ENCODE measurements at regions not wholly inside any gene's neighbourhood (a gene's known extent, or its start where the extent isn't known, plus 50 kb on each side); places are given as distances from the start of the nearest gene placed in this dataset.

DNA sequence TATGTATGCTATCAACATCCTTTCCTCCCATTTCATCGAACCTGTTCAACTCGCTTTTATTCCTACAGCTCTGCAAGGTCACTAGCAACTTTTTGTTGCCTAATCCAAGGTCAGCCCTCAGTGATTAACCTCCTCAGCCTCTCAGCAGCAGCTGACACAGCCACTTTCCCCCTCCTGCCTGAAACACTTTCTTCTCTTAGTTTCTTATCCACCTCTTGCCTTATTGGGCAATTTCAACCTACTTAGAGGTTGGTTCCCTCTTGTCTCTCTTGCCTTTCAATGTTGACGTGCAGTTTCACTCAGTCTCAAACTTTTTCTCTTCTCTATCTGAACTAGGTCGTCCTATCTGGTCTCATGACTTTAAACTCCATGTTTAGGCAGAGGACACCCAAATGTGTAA lies 156.3 kb downstream of the C1orf94 start:
- H3K4me3 ChIP-seq (ENCODE audit: low read depth, low read length): no peak overlapping the region
- no peak for DNase-seq (ENCODE audit: low read depth)
- TF ChIP-seq, protein P1, sequence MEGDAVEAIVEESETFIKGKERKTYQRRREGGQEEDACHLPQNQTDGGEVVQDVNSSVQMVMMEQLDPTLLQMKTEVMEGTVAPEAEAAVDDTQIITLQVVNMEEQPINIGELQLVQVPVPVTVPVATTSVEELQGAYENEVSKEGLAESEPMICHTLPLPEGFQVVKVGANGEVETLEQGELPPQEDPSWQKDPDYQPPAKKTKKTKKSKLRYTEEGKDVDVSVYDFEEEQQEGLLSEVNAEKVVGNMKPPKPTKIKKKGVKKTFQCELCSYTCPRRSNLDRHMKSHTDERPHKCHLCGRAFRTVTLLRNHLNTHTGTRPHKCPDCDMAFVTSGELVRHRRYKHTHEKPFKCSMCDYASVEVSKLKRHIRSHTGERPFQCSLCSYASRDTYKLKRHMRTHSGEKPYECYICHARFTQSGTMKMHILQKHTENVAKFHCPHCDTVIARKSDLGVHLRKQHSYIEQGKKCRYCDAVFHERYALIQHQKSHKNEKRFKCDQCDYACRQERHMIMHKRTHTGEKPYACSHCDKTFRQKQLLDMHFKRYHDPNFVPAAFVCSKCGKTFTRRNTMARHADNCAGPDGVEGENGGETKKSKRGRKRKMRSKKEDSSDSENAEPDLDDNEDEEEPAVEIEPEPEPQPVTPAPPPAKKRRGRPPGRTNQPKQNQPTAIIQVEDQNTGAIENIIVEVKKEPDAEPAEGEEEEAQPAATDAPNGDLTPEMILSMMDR (IDR thresholded peaks at IDR 0.05; ENCODE audit: insufficient read depth, low read depth, low read length): no peak

DNA sequence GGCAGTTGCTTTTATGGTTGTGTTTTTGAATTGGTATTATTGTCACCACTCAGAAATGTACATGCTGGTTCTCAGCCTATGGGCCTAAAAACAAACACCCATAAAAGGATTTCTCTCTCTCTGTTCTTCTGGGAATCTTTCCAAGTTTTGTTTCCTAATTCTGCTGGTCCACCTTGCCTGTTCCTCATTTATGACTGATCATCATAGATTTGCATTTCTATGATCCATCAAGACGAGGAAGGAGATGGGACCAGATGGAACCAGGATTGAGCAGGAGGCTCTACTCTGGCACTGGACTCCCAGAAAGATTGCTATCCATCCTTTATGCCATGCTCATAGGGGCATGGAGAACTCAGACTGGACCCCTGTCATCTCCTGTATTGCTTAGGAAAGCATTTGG lies 162.2 kb downstream of the C1orf94 start:
- H3K4me3 ChIP-seq (ENCODE audit: low read depth, low read length): no peak overlapping the region
- TF ChIP-seq, protein P1 (IDR thresholded peaks at IDR 0.05; ENCODE audit: insufficient read depth, low read depth, low read length): no peak
- DNase-seq (ENCODE audit: low read depth): no peak

DNA sequence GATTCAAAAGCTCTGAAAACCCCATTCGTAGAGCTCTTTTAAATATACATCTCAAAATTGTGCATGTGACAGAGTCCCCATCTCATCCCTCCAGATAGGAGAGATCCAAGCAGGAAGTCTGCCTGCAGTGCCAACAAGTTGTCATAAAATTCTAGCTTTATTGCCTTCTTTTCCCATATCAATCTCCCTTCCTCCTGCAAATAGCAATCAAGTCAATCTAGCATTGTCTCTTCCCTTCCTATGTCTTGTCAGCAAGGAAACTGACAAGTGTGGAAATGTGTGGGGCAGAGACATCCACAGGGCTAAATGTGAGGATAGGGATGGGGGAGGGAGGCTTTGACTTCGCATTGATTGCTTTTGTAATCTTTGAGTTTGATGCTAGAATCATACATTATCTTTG lies 165.2 kb downstream of the C1orf94 start:
- H3K4me3 ChIP-seq (ENCODE audit: low read depth, low read length): no peak overlapping the region
- TF ChIP-seq, protein P1 (IDR thresholded peaks at IDR 0.05; ENCODE audit: insufficient read depth, low read depth, low read length): no peak
- no peak for DNase-seq (ENCODE audit: low read depth)

DNA sequence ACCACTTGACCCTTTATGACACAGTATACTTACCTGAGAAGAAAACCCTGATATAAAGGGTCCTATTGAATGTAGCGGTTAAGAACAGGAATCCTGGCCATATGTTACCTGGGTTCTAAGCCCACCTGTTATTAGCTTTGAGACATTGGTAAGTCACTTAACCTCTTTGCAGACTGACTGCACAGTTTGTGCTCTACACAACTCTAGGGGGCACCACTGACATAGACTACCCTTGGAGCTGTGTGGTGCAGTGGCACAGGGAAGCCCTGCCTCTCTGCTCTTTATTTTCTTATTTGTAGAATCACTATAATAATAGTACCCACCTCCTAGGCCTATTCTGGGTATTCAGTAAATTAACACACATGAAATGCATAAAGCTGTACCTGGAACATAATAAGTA lies 165.6 kb downstream of the C1orf94 start:
- no peak overlapping the region for H3K4me3 ChIP-seq (ENCODE audit: low read depth, low read length)
- no peak for DNase-seq (ENCODE audit: low read depth)
- TF ChIP-seq, protein P1 (IDR thresholded peaks at IDR 0.05; ENCODE audit: insufficient read depth, low read depth, low read length): no peak

DNA sequence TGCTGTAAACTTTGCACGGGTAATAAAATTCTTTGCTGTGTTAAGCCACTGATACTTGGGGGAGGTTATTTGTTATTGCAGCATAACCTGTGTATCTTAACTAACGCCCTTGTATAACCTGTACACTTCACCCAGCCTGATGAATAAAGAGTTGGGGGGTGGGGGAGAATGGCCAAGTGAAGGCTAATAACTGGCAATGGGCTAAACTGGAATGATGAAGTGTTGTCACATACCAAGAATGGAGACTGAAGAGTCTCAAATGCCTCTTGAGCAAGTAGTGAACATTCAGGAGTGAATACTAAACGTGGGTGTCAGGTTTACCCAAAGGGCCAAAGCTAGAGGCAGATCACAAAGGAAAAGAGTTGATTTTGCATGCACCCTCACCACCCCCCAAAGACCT lies 169.4 kb downstream of the C1orf94 start:
- H3K4me3 ChIP-seq (ENCODE audit: low read depth, low read length): no peak overlapping the region
- no peak for DNase-seq (ENCODE audit: low read depth)
- TF ChIP-seq, protein P1 (IDR thresholded peaks at IDR 0.05; ENCODE audit: insufficient read depth, low read depth, low read length): no peak

DNA sequence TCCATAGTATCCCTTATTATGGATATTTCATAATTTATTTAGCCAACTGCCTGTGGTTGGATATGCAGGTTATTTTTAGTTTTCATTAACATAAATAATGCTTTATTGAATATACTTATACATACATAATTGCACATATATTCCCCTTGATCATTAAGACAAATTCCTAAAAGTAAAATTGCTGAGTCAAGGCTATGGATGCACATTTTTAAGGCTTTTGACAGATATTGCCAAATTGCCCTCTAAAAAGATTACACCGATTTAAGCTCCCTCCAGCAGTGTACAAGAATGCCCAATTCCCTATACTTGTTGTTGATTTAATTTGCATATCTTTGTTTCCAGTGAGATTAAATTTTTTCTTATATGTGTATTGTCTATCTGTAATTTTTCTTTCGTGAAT lies 176.7 kb downstream of the C1orf94 start:
- TF ChIP-seq, protein P1 (IDR thresholded peaks at IDR 0.05; ENCODE audit: insufficient read depth, low read depth, low read length): no peak
- H3K4me3 ChIP-seq (ENCODE audit: low read depth, low read length): no peak overlapping the region
- no peak for DNase-seq (ENCODE audit: low read depth)

DNA sequence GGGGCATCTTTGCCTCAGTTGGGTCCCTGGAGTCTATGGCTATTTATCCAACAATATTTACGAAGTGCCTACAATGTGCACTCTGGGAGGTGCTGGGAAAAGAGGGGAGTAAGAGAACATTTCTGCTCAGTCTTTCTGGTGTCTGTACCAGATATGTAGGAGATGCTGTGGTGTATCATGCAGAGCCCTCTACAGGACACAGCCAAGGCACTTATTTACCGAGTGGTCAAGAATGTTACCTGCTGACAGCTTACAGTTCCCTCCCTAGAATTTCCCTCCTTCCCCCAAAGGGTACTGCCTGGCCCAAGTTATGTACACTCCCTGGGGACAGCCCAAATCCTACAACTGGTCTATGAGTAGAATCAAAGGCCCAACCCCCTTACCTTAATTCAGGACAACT lies 177.7 kb downstream of the C1orf94 start:
- TF ChIP-seq, protein P1 (IDR thresholded peaks at IDR 0.05; ENCODE audit: insufficient read depth, low read depth, low read length): no peak
- H3K4me3 ChIP-seq (ENCODE audit: low read depth, low read length): no peak overlapping the region
- DNase-seq (ENCODE audit: low read depth): no peak

Data from fibroblast of villous mesenchyme (primary cell).